ENCODE measurements at regions not wholly inside any gene's neighbourhood (a gene's known extent, or its start where the extent isn't known, plus 50 kb on each side); places are given as distances from the start of the nearest gene placed in this dataset.

DNA sequence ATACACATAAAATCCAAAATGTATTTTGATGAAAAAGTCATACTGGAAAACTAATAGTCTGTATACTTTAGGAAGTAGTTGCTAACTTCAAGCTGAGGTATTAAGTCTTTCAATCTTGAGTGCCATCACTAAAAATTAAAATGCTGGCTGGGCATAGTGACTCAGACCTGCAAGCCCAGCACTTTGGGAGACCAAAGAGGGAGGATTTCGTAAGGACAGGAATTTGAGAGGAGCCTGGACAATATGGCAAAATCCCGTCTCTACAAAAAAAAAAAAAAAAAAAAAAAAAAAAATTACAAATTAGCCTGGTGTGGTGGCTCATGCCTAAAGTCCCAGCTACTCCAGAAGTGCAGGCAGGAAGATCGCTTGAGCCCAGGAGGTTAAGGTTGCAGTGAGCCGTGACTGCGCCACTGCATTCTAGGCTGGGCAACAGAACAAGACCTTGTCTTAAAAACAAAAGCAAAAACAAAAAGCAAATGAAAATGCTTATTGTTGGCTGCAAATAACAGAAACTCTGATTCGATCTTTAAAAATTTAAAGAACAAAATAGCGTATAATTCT, 1994.2 kb upstream of the PCDH20 start (continued):
- TF ChIP-seq, protein P1, sequence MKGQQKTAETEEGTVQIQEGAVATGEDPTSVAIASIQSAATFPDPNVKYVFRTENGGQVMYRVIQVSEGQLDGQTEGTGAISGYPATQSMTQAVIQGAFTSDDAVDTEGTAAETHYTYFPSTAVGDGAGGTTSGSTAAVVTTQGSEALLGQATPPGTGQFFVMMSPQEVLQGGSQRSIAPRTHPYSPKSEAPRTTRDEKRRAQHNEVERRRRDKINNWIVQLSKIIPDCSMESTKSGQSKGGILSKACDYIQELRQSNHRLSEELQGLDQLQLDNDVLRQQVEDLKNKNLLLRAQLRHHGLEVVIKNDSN (IDR thresholded peaks at IDR 0.05; ENCODE audit: borderline replicate concordance, extremely low read length, insufficient read depth, low read depth, low read length): no peak
- TF ChIP-seq YBX1 (IDR thresholded peaks at IDR 0.05) (no peak), TAF1 (IDR thresholded peaks at IDR 0.05; ENCODE audit: borderline replicate concordance, low read depth, low read length) (no peak), SRF (IDR thresholded peaks at IDR 0.05; ENCODE audit: low read depth in 2 of 2, low read length in 2 of 2) (no peak), NFYA (IDR thresholded peaks at IDR 0.05; ENCODE audit: borderline replicate concordance, low read depth, low read length) (no peak), HDGF (IDR thresholded peaks at IDR 0.05) (no peak)

DNA sequence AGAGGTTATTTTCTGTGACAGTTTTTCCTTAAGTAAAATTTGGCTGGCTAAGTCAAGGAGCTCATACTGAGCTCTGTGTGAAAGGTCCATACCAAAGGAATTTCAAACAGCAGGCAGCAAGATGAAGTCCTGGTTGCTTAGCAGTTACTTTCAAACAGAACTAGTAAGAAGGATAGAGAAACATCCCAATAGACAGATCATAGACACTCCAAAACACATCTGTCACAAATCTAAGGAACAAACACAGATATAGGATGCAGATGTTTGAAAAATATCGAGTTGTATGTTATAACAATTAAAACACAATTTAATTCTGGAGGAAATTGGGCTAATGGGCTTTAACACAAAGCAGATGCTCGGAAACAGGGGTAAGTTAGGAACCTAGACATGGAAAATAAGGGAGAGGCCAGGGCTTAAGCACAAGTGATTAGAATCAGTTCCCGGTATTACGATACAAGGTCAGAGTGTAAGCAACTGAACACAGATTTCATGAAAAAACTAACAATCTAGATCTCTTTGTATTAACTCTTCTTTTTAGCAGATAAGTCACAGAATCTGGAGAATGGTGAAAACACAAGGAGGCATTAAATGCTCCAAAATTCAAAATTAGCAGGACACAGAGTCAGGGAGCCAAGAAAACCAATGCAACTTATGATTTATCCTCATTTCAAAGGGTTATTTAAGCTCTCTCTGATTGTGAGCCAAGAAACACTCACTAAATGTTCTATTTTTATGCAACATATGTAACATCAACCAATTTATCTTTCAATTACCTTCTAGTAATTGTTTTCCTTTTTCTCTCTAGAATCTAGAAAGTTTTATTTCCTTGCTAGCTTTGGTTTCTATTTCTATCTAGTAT, 1992.9 kb upstream of the PCDH20 start:
- no peak overlapping the region for H3K27ac ChIP-seq (ENCODE audit: control insufficient read depth, insufficient read depth)
- in situ Hi-C loops (cut with MboI) (no loop called here), intact Hi-C loops (cut with micrococcal nuclease; ENCODE audit: unreplicated experiment) (no loop called here)
- ChIA-PET CTCF (no interaction called here), POLR2A (no interaction called here), SMC1A (ENCODE audit: uncharacterized antibody, unreplicated experiment) (interaction anchor here (0.6 kb wide), 1 partner anchor 146 kb away, joined by 3 read pairs; no protein-coding TSS in a partner anchor), RAD21 (ENCODE audit: unreplicated experiment) (no interaction called here)
- no peak for TF ChIP-seq RELA (IDR thresholded peaks at IDR 0.05; ENCODE audit: borderline replicate concordance, partially characterized antibody)
- 36% methylated on average over 4 of the region's 4 CpGs for WGBS (ENCODE audit: insufficient coverage, insufficient replicate concordance, low lambda C conversion rate, missing lambda C conversion rate)
- no peak for DNase-seq (ENCODE audit: low read depth, low spot score)
- BruUV-seq (replicated peaks): no TSS peak
- no peaks in the 10 kb centered on the region for H4K20me1 ChIP-seq (ENCODE audit: control insufficient read depth, insufficient read depth)
- no peak overlapping the region for H2AFZ ChIP-seq (ENCODE audit: control insufficient read depth, low read depth, low read length)
- H3K4me2 ChIP-seq (ENCODE audit: control insufficient read depth, insufficient read depth): no peak overlapping the region
- no peak for FAIRE-seq
- H3K9me3 ChIP-seq (replicated peaks; ENCODE audit: control insufficient read depth, insufficient read depth, low read length): no peaks in the 10 kb centered on the region
- H3K36me3 ChIP-seq (ENCODE audit: control insufficient read depth in 2 of 2, insufficient read depth in 2 of 2, low read length in 1 of 2): no peaks in the 10 kb centered on the region
- no peaks in the 10 kb centered on the region for H3K4me1 ChIP-seq (ENCODE audit: control insufficient read depth, insufficient read depth, low read length)
- H3K27me3 ChIP-seq (replicated peaks in 1 of 2; ENCODE audit: control insufficient read depth in 2 of 2, insufficient read depth in 2 of 2, low read length in 1 of 2): no peaks in the 10 kb centered on the region
- H3K9ac ChIP-seq (ENCODE audit: control insufficient read depth, insufficient read depth, low read length): no peak overlapping the region
- no peak overlapping the region for H3K4me3 ChIP-seq
- no peaks in the 10 kb centered on the region for H3K79me2 ChIP-seq (ENCODE audit: control insufficient read depth, insufficient read depth, low read length)
- no peak for ATAC-seq
